ENCODE measurements at regions not wholly inside any gene's neighbourhood (a gene's known extent, or its start where the extent isn't known, plus 50 kb on each side); places are given as distances from the start of the nearest gene placed in this dataset.
A peak's percentile ranks its signal among the peaks of the same experiment; 100 is the strongest.

- H3K4me3 ChIP-seq (replicated peaks in 1 of 2; ENCODE audit: low read depth in 2 of 2, low read length in 2 of 2) = no peak overlapping the region
- DNase-seq (ENCODE audit: low read depth in 2 of 2) = peak in 1 of 2 donors; percentile 7
- TF ChIP-seq, protein P1, sequence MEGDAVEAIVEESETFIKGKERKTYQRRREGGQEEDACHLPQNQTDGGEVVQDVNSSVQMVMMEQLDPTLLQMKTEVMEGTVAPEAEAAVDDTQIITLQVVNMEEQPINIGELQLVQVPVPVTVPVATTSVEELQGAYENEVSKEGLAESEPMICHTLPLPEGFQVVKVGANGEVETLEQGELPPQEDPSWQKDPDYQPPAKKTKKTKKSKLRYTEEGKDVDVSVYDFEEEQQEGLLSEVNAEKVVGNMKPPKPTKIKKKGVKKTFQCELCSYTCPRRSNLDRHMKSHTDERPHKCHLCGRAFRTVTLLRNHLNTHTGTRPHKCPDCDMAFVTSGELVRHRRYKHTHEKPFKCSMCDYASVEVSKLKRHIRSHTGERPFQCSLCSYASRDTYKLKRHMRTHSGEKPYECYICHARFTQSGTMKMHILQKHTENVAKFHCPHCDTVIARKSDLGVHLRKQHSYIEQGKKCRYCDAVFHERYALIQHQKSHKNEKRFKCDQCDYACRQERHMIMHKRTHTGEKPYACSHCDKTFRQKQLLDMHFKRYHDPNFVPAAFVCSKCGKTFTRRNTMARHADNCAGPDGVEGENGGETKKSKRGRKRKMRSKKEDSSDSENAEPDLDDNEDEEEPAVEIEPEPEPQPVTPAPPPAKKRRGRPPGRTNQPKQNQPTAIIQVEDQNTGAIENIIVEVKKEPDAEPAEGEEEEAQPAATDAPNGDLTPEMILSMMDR (IDR thresholded peaks at IDR 0.05; ENCODE audit: low read depth, low read length) = peak; percentile 18
Measured at GRCh38 chr9:99511723-99512122, 289.6 kb downstream of the SEC61B start.

GRCh38 chr9:99513441-99514112, 291.5 kb downstream of the SEC61B start:
- no peak for DNase-seq (ENCODE audit: low read depth in 2 of 2)
- TF ChIP-seq, protein P1 (IDR thresholded peaks at IDR 0.05; ENCODE audit: low read depth, low read length) = no peak
- no peak overlapping the region for H3K4me3 ChIP-seq (replicated peaks in 1 of 2; ENCODE audit: low read depth in 2 of 2, low read length in 2 of 2)

DNA sequence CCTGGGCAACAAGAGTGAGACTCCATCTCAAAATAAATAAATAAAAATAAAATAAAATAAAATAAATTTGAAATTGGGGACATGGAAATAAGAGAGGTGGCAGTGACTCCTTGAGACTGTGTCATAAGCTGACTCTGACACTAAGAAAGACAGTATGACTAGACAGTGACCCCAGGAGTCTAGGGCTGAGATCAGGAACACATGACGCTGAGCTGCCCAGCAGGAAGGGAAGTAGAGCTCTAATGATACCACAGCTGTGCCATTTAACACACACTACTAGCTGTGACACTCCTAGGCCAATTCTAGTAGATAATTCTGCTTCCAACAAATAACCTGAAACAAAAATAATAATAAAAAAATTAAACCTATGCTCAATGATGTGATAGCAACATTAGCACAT, 293.0 kb downstream of the SEC61B start:
- no peak for DNase-seq (ENCODE audit: low read depth in 2 of 2)
- H3K4me3 ChIP-seq (replicated peaks in 1 of 2; ENCODE audit: low read depth in 2 of 2, low read length in 2 of 2) = no peak overlapping the region
- TF ChIP-seq, protein P1 (IDR thresholded peaks at IDR 0.05; ENCODE audit: low read depth, low read length) = no peak

GRCh38 chr9:99515895-99516656, 294.0 kb downstream of the SEC61B start:
- TF ChIP-seq, protein P1 (IDR thresholded peaks at IDR 0.05; ENCODE audit: low read depth, low read length) = no peak
- DNase-seq (ENCODE audit: low read depth in 2 of 2) = no peak
- no peak overlapping the region for H3K4me3 ChIP-seq (replicated peaks in 1 of 2; ENCODE audit: low read depth in 2 of 2, low read length in 2 of 2)

- H3K4me3 ChIP-seq (replicated peaks in 1 of 2; ENCODE audit: low read depth in 2 of 2, low read length in 2 of 2) = no peak overlapping the region
- no peak for DNase-seq (ENCODE audit: low read depth in 2 of 2)
- TF ChIP-seq, protein P1 (IDR thresholded peaks at IDR 0.05; ENCODE audit: low read depth, low read length) = no peak
Measured at GRCh38 chr9:99516657-99517049, 294.6 kb downstream of the SEC61B start.

DNA sequence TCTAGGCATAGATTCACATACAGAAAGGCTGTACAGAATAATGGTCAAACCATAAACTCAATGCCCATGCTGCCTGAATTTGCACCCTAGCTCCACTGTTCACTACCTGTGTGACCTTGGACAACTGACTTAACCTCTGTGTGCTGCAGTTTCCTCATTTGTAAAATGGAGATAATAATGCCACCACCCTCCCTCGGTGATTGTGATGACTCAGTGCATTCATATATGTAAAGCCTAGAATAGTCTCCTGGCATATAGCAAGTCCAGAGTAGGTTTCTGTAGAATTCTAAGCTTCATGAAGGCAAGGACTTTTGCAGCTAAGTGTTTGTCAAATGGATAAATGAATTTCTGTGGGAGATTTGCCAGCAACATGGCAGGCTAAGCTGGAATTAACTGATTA, 297.8 kb upstream of the NR4A3 start:
- TF ChIP-seq, protein P1 (IDR thresholded peaks at IDR 0.05; ENCODE audit: low read depth, low read length) = no peak
- no peak for DNase-seq (ENCODE audit: low read depth in 2 of 2)
- H3K4me3 ChIP-seq (replicated peaks in 1 of 2; ENCODE audit: low read depth in 2 of 2, low read length in 2 of 2) = no peak overlapping the region
